Stimulated activated CD4-positive, alpha-beta T cell treated with anti-CD3 and anti-CD28 coated beads, Interleukin-4, amount 100 ng/mL, for 48 hours (primary cell): ENCODE measurements at regions not wholly inside any gene's neighbourhood (a gene's known extent, or its start where the extent isn't known, plus 50 kb on each side); places are given as distances from the start of the nearest gene placed in this dataset.
"Not testable (repeated sequence)": the region's sequence is repeated elsewhere in the genome, so short reads cannot be mapped to it uniquely, and the experiment has no call there.

Experiments
- DNase-seq, 2 donors: peaks; one replicate each; pipeline ENCODE4 v3.0.0-alpha.2; 2020; ENCODE audit warnings: low read depth in 2 of 2

- DNase-seq, result no peak
Measured at GRCh38 chrX:43373032-43373431, 283.1 kb upstream of the MAOA start.

- DNase-seq, result no peak
Measured at GRCh38 chrX:43375136-43375535, 281.0 kb upstream of the MAOA start.

GRCh38 chrX:43380704-43381103 is 275.4 kb upstream of the MAOA start:
- no peak for DNase-seq

- DNase-seq, result no peak
Measured at GRCh38 chrX:43386875-43387274, 269.2 kb upstream of the MAOA start.

- DNase-seq, result no peak
Measured at GRCh38 chrX:43405191-43405590, 250.9 kb upstream of the MAOA start.

GRCh38 chrX:43423876-43424275 is 232.2 kb upstream of the MAOA start:
- DNase-seq, result no peak

GRCh38 chrX:43436517-43436916 is 219.6 kb upstream of the MAOA start:
- no peak for DNase-seq

GRCh38 chrX:43446752-43447151 is 209.3 kb upstream of the MAOA start:
- DNase-seq, result no peak

- DNase-seq, result no peak
Measured at GRCh38 chrX:43448688-43449087, 207.4 kb upstream of the MAOA start.

GRCh38 chrX:43450355-43450754 is 205.7 kb upstream of the MAOA start:
- DNase-seq, result no peak

GRCh38 chrX:43451976-43452686 is 204.0 kb upstream of the MAOA start:
- DNase-seq, result not testable (repeated sequence)

GRCh38 chrX:43456063-43456462 is 200.0 kb upstream of the MAOA start:
- DNase-seq, result no peak

GRCh38 chrX:43456906-43457305 is 199.2 kb upstream of the MAOA start:
- DNase-seq, result no peak

- DNase-seq, result no peak
Measured at GRCh38 chrX:43467608-43468234, 188.4 kb upstream of the MAOA start.

GRCh38 chrX:43469391-43470054 is 186.6 kb upstream of the MAOA start:
- DNase-seq, result no peak

- no peak for DNase-seq
Measured at GRCh38 chrX:43474321-43474720, 181.8 kb upstream of the MAOA start.

- no peak for DNase-seq
Measured at GRCh38 chrX:43479070-43479469, 177.0 kb upstream of the MAOA start.

GRCh38 chrX:43479850-43480249 is 176.2 kb upstream of the MAOA start:
- DNase-seq, result no peak

- DNase-seq, result no peak
Measured at GRCh38 chrX:43481576-43481975, 174.5 kb upstream of the MAOA start.

- no peak for DNase-seq
Measured at GRCh38 chrX:43493756-43494155, 162.3 kb upstream of the MAOA start.

- DNase-seq, result no peak
Measured at GRCh38 chrX:43500246-43500645, 155.9 kb upstream of the MAOA start.

GRCh38 chrX:43500996-43501694 is 155.0 kb upstream of the MAOA start:
- DNase-seq, result no peak

- no peak for DNase-seq
Measured at GRCh38 chrX:43504394-43504793, 151.7 kb upstream of the MAOA start.
